Mucosa of stomach (tissue), 1 donor: ENCODE measurements at regions not wholly inside any gene's neighbourhood (a gene's known extent, or its start where the extent isn't known, plus 50 kb on each side); places are given as distances from the start of the nearest gene placed in this dataset.

Source experiments
- H3K27me3 ChIP-seq: one replicate; pipeline ENCODE4 v1.7.0; 2013; ENCODE audit warnings: mild to moderate bottlenecking, low read length; ENCODE audit not compliant: control insufficient read depth, insufficient read depth
- H3K36me3 ChIP-seq: one replicate; pipeline ENCODE4 v1.7.0; 2013; ENCODE audit warnings: low read length; ENCODE audit not compliant: control insufficient read depth, insufficient read depth
- H3K4me1 ChIP-seq: one replicate; pipeline ENCODE4 v1.7.0; 2013; ENCODE audit warnings: mild to moderate bottlenecking, low read length; ENCODE audit not compliant: control insufficient read depth, insufficient read depth
- H3K4me3 ChIP-seq: one replicate; pipeline ENCODE4 v1.7.0; 2013; ENCODE audit warnings: low read length
- H3K9ac ChIP-seq: one replicate; pipeline ENCODE4 v1.7.0; 2013; ENCODE audit warnings: mild to moderate bottlenecking, low read length, moderate library complexity
- H3K9me3 ChIP-seq: one replicate; pipeline ENCODE4 v1.7.0; 2013; ENCODE audit warnings: mild to moderate bottlenecking, low read length, moderate library complexity; ENCODE audit not compliant: control insufficient read depth
- donor health status: Pancreatic carcinoma.

DNA sequence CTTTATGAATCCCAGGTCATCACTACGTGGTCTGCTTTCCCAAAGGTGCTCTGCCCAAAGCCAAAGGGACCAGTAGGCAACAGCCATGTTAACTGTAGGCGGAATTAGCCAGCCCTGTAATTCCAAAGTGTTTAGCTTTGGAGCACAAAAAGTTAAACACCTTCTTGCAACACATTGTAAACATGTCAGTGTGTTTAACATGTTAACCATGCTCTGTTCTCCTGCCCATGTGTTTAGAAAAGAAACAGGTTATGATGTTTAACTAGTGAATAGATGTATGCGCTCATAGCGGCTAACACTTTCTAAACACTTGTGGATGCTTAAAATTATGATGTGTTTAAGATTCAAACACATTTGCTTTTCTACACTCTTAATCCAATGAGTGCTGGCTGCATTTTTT, 292.4 kb downstream of the SRBD1 start:
- Histone ChIP-seq H3K27me3 (no peaks in the 10 kb centered on the region), H3K4me1 (no peaks in the 10 kb centered on the region), H3K9me3 (no peaks in the 10 kb centered on the region), H3K4me3 (no peak overlapping the region), H3K9ac (no peak overlapping the region), H3K36me3 (no peaks in the 10 kb centered on the region)

DNA sequence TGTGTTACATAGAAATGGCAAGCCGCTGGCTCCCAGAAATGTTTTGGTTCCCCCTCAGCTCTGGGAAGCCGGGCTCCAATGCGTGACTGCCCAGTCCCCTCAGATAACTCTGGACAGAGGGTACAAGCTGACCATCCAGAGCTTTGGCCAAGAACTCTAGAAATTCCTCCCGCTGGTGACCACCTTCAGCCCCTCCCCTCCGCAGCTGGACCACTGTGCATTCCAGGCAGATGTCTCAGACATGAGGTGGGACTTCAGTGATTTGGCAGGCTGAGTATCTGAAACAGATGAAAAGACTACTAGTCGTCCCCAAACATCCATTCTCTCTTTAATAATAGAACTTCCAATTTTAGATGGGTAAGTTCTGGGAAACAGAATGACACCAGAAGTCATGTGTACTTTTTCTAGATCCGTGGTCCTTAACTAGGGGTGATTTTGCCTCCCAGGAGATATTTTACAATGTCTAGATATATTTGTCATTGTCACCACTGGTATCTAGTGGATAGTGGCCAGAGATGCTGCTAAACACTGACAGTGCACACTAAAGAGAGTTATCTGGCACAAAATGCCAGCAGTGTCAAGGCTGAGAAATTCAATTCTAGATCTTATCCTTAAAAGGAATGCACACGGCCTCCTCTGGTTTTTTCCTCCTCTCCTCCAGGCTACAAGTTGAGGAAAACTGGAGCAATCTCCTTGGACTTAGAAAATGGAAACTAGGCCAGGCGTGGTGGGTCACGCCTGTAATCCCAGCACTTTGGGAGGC, 294.3 kb downstream of the SRBD1 start:
- H3K4me1 ChIP-seq: peaks cover 4% of the 10 kb centered on the region
- H3K9ac ChIP-seq: no peak overlapping the region
- H3K4me3 ChIP-seq: no peak overlapping the region
- H3K9me3 ChIP-seq: no peaks in the 10 kb centered on the region
- no peaks in the 10 kb centered on the region for H3K36me3 ChIP-seq
- H3K27me3 ChIP-seq: no peaks in the 10 kb centered on the region

- Histone ChIP-seq H3K9me3 (no peaks in the 10 kb centered on the region), H3K4me3 (no peak overlapping the region), H3K4me1 (peaks cover 4% of the 10 kb centered on the region), H3K36me3 (no peaks in the 10 kb centered on the region), H3K27me3 (no peaks in the 10 kb centered on the region), H3K9ac (no peak overlapping the region)
Observed at GRCh38 chr2:45315861-45316260, 295.2 kb downstream of the SRBD1 start.

- Histone ChIP-seq H3K4me3 (no peak overlapping the region), H3K36me3 (no peaks in the 10 kb centered on the region), H3K4me1 (peaks cover 4% of the 10 kb centered on the region)
Observed at GRCh38 chr2:45312275-45312674, 298.8 kb downstream of the SRBD1 start.

GRCh38 chr2:45311559-45311958, 299.5 kb downstream of the SRBD1 start:
- Histone ChIP-seq H3K9ac (no peak overlapping the region), H3K9me3 (no peaks in the 10 kb centered on the region), H3K4me1 (peaks cover 4% of the 10 kb centered on the region), H3K4me3 (no peak overlapping the region), H3K36me3 (no peaks in the 10 kb centered on the region), H3K27me3 (no peaks in the 10 kb centered on the region)

More at GRCh38 chr2:45312275-45312674, 298.8 kb downstream of the SRBD1 start:
- H3K27me3 ChIP-seq: no peaks in the 10 kb centered on the region
- H3K9ac ChIP-seq: no peak overlapping the region
- H3K9me3 ChIP-seq: no peaks in the 10 kb centered on the region

DNA sequence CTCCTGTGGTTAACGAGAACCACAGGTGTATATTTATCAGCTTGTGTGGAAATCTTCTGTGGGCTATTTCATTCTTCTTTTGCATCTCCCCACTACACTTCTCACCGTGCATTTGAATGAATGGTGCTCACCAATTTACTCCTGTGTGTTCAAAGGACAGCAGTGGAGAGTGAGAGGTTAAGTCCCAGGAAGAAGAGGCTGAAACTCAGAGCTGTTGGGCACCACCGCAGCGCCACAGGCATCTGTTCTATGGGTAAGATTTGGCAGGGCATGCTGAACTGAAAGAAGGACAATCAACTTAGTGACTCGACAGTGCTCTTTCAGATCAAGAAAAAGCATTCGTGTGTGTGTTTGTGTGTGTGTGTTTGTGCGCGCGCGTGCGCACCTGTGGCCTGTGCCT, 297.9 kb upstream of the SIX2 start:
- no peak overlapping the region for H3K9ac ChIP-seq
- no peaks in the 10 kb centered on the region for H3K9me3 ChIP-seq
- peaks cover 7% of the 10 kb centered on the region for H3K27me3 ChIP-seq
- peaks cover 4% of the 10 kb centered on the region for H3K4me1 ChIP-seq
- H3K36me3 ChIP-seq: no peaks in the 10 kb centered on the region
- no peak overlapping the region for H3K4me3 ChIP-seq

GRCh38 chr2:45305599-45305998, 296.3 kb upstream of the SIX2 start:
- Histone ChIP-seq H3K9ac (no peak overlapping the region), H3K27me3 (peaks cover 7% of the 10 kb centered on the region), H3K36me3 (no peaks in the 10 kb centered on the region), H3K9me3 (no peaks in the 10 kb centered on the region), H3K4me1 (no peaks in the 10 kb centered on the region), H3K4me3 (no peak overlapping the region)

GRCh38 chr2:45303417-45304202, 294.4 kb upstream of the SIX2 start:
- Histone ChIP-seq H3K27me3 (peaks cover 7% of the 10 kb centered on the region), H3K4me3 (no peak overlapping the region), H3K4me1 (peaks cover 7% of the 10 kb centered on the region), H3K36me3 (no peaks in the 10 kb centered on the region), H3K9me3 (no peaks in the 10 kb centered on the region), H3K9ac (no peak overlapping the region)

- H3K4me3 ChIP-seq: no peak overlapping the region
- peaks cover 7% of the 10 kb centered on the region for H3K4me1 ChIP-seq
- no peak overlapping the region for H3K9ac ChIP-seq
- H3K27me3 ChIP-seq: peaks cover 7% of the 10 kb centered on the region
- H3K9me3 ChIP-seq: no peaks in the 10 kb centered on the region
- no peaks in the 10 kb centered on the region for H3K36me3 ChIP-seq
Observed at GRCh38 chr2:45301307-45302277, 292.3 kb upstream of the SIX2 start.

- Histone ChIP-seq H3K4me1 (peaks cover 7% of the 10 kb centered on the region), H3K9me3 (no peaks in the 10 kb centered on the region), H3K4me3 (no peak overlapping the region), H3K9ac (no peak overlapping the region), H3K36me3 (no peaks in the 10 kb centered on the region), H3K27me3 (peaks cover 3% of the 10 kb centered on the region)
Observed at GRCh38 chr2:45300026-45300750, 290.9 kb upstream of the SIX2 start.

GRCh38 chr2:45299361-45299760, 290.1 kb upstream of the SIX2 start:
- peaks cover 3% of the 10 kb centered on the region for H3K27me3 ChIP-seq
- no peaks in the 10 kb centered on the region for H3K36me3 ChIP-seq
- H3K9ac ChIP-seq: no peak overlapping the region
- H3K9me3 ChIP-seq: no peaks in the 10 kb centered on the region
- no peak overlapping the region for H3K4me3 ChIP-seq
- H3K4me1 ChIP-seq: peaks cover 7% of the 10 kb centered on the region
